GM19099 (cell line): ENCODE measurements at regions not wholly inside any gene's neighbourhood (a gene's known extent, or its start where the extent isn't known, plus 50 kb on each side); places are given as distances from the start of the nearest gene placed in this dataset.

Source experiments
- POLR2A ChIP-seq: IDR thresholded peaks from 3 replicates; pipeline ENCODE4 v1.6.1; 2011; ENCODE audit warnings: low read depth; ENCODE audit not compliant: insufficient read length; ENCODE audit errors: extremely low read depth

DNA sequence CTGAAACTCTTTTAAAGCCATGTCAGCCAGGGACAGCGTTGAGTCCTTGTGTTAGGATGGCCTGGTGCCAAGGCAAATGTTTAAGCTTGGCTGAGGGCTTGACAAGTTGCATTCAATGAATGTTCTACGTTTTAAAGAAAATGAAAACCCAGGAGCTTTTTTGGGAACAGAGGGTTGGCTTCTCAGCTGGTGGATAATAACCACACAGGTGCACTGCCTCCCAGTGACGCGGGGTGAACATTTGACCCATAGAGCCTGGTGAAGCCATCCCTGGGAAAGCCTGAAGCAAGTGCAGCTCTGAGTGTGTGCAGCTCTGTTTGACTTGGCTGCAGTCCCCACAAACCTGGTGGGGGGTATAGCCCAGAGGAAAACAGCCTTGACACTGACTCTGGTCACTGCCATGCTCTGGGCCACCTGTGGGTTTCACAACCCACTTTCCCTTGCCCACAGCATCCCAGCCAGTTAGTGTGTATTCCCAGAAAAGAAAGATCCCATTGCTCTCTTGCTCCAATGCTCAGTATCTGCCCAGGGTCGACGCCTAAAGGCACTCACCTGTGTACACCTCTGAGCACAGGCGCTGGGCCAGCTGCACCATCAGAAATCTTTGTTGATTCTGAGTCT, 874.9 kb downstream of the RNF144A start:
- no peak for TF ChIP-seq POLR2A

DNA sequence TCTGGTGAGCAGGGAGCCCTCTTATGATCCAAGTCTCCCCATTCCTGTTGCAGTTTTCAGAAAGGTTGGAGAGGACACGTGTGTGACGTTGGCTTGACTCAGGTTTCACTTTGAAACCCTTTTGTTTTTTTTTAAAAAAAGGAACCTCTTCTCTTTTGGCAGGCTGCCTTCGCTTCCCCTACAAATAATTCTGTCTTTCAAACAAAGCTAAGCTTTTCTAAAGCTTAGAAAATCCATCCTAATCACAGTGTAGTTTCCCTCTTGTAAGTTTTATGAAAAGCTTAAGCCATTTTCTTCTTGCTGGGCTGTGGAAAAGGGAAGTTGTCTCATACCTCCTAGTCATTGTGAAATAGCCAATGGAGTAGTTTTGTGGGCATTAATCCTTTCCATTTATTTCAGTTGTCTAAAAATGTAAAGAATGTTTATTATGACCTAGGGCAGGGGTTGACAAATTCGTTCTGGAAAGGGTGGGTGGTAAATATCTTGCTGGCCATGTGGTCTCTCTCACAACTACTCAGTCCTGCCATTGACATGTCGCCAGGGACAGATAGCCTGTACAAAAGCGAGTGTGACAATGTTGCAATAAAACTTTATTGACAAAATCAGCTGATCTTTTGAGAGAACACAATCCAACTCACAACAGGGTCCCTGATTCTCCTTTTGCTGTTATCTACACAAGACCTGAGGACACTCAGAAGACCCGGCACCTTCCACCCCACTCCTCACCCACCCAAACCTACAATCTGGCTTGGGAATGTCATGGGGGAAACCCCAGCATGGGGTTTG, 878.8 kb downstream of the RNF144A start:
- no peak for TF ChIP-seq POLR2A

DNA sequence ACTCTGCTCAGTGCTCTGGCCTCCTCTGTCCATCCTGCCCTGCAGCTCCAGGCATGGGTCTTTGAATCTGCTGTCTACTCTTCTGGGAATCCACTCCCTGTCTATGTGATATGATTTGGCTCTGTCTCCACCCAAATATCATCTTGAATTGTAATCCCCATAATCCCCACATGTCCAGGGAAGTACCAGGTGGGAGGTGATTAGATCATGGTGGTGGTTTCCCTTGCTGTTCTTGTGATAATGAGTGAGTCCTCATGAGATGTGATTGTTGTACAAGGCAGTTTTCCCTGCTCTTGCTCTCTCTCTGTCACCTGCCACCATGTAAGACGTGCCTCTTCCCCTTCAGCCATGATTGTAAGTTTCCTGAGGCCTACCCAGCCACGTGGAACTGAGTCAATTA, 881.8 kb upstream of the ID2 start:
- TF ChIP-seq POLR2A = no peak

DNA sequence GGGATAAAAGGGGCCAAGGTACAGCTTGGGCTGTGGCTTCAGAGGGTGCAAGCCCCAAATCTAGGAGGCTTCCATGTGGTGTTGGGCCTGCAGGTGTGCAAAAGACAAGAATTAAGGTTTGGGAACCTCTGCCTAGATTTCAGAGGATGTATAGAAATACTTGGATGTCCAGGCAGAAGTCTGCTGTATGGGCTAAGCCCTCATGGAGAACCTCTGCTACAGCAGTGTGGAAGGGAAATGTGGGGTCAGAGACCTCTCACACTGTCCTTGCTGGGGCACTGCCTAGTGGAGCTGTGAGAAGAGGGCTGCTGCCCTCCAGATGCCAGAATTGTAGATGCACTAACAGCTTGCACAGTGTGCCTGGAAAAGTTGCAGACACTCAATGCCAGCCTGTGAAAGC, 880.6 kb upstream of the ID2 start:
- no peak for TF ChIP-seq POLR2A

DNA sequence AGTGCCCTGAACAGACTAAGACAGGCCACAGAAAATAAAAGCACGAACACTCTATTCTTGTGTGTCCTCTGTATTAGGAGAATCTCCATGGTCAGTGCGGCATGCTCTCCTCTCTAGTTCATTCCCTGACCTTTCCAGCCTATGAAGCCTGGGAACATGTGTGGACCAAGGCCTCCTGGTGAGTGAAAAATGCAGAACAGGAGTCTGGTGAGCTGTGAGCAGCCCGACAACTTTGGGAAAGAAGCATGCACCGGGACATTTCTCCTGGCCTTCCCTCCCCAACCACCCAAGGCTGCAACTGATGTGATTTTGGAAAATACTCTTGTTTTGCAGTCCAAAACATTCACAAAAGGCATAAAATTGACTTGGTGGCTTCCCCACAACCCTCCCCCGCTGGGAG, 878.3 kb upstream of the ID2 start:
- TF ChIP-seq POLR2A = no peak

DNA sequence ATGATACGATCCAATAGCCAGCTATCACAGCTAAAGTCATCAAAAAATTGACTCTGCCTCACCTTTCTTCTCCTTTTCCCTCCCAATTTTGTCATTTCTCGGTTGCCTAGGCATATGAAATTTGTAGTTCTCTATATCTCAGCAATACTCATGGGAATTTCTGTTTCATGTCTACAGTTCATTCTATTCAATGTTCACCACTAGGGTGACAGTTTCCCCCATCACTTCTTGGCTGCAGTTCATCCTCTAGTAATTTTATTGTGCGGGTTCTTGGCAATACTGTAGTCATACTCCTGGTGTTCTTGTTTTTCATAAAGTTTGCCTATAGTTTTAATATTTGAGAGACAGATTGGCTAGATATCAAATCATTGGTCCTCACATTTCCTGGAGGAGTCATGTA, 872.2 kb upstream of the ID2 start:
- TF ChIP-seq POLR2A = no peak

DNA sequence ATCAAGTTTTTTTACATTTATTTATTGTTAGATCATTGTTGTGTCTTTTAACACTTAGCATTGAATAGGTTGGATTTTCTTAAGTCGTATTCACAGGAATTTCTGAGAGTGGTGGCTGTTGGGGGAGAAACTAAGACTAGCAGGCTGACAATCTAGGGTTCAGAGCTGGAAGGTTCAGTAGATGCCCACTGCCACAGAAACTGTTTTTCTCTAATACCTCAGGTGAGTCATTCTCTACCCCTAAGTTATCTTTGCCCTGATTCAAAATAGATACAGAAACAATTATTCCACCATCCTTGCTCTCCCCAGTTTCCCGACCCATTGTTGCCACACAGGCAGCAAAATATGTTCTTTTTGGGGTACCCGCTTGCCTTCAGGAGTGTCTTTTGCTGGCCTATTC, 870.8 kb upstream of the ID2 start:
- TF ChIP-seq POLR2A = no peak

DNA sequence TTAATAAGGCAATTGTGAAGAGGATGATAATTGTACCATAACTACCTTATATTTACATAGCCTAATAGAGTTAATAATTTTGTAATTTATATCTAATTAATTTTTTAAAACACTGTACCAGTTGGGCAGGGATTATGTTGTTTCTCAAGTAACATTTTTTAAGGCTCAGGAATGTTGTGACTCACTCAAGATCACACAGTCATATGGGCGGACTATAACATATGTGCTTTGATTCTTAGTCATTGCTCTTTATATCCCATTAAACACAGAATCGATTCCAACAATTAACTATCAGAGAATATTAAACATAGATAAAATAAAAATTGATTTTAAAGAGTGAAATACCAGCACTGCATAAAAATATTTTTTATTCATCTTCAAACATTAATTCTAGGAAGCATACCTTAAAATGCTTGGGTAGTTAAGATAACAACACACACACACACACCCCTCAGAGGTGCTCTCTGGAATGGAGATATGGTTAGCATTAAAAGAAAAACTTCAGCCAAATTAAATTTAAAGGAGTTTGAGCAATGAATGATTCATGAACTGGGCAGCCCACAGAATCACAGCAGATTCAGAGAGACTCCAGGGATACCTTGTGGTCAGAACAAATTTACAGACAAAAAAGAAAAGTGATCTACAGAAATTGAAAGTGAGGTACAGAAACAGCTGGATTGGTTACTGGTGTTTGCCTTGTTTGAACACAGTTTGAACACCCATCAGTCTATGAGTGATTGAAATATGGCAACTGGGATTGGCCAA, 869.4 kb upstream of the ID2 start:
- TF ChIP-seq POLR2A = no peak

DNA sequence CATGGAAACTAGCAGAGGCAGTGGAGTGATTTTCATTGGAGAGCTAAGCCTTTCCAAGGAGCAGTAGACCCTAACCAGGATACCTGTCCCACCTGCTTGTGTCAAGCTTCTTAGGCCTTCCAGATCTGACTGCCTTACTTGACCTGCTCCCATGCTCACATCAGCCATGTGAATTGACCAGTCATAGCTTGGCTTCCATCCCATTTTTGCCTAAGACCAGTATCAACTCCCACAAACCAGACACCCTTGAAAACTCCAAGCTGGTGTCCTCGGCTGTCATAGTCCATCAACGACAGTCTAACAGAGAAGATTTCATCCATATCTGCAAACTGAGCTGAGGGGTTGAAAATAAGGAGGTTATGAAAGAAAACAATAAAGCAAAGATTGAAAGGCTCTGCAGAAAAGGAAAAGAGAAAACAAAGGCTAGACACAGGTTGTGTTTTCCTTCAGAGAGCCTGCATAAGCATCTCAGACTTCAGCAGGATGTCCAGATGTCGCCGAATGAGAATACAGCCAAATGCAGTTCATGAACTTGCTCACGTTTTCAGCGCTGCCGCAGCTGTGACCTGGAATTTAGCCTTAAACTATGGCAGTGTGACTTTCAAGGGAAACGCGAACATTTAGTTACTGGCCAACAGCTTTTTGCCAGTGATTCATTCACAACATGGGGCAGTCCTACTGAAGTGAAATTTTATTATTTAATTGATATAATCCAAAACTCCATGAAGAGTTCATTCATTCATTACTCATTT, 868.1 kb upstream of the ID2 start:
- TF ChIP-seq POLR2A = no peak

DNA sequence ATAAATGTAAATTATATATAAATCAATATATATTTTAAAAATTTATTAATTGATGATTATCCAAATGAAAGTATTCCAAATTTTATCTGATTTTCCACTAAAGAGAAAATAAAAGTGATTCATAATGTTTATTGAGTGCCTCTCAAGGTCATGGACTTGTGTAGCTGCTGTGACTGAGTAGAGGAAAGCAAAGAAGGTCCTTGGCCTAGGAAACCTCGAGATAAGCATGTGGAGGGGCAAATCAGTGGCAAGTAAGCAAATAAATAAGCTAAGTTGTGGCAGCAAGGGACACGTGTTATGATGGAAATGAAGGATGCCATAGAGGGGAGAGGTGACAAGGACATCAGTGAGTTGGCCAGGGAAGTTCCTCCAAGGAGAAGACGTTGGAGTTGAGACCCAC, 866.1 kb upstream of the ID2 start:
- no peak for TF ChIP-seq POLR2A

DNA sequence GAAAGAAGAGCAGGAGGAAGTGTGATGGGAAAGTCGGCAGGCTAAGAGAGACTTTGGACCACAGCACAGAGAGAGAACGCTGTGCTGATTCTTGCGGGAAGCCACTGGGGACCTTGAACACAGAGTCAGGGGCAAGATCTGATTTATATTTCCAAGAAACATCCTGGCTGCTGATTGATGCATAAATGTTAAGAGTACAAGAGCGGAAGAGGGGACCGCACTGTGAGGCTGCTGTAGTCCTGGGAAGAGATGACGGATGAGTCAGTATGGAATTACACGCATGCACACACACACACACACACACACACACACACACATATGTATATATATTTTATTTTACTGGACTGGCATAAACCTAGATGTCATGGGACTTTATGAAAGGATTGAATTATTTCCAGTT, 865.6 kb upstream of the ID2 start:
- TF ChIP-seq POLR2A = no peak

DNA sequence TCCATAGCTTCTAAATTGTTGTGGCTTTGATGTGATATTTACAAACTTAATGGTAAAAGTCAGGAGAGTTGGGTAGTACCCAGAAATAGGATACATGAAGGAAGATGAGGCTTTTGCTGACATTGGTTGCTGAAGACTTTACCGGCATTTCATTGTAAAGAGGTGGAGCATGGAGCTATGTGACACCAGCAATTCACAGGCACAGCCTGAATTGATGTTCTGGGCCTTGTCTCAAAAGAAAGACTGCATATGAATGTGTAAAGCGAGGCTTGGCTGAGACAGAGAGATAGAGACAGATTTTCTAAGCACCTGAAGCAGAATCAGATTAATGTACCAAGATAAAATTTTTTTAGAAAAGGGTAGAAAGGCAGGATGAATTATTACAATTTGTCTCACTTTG, 864.9 kb upstream of the ID2 start:
- no peak for TF ChIP-seq POLR2A

DNA sequence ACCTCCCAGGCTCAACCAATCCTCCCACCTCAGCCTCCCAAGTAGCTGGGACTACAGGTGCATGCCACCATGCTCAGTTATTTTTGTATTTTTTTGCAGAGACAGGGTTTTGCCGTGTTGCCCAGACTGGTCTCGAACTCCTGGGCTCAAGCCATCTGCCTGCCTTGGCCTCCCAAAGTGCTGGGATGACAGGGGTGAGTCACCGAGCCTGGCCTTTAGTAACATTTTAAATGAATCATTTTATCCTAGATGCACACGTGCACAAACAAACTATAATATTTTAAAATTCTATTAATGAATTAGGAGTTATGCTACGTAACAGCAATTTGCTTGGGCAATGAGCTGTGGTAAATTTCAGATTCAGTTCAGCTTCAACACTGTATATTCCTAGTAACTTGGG, 862.5 kb upstream of the ID2 start:
- no peak for TF ChIP-seq POLR2A

DNA sequence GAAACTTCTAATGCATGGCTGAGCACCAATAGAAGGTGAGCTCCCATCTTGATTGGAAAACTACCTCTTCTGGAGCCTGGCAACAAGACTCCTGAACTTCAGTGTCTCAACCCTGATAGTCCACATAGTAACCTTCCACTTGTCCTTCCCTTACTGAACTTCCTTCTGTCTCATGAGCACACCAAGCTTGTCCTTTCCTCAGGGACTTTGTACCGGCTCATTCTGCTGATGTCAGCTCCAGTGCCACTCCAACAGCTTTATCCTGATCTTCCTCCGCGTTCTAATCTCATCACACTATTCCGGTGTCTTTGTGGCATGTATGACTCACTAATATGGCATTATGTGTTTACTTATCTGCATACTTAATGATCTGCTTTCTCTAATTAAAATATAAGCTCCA, 862.0 kb upstream of the ID2 start:
- no peak for TF ChIP-seq POLR2A

DNA sequence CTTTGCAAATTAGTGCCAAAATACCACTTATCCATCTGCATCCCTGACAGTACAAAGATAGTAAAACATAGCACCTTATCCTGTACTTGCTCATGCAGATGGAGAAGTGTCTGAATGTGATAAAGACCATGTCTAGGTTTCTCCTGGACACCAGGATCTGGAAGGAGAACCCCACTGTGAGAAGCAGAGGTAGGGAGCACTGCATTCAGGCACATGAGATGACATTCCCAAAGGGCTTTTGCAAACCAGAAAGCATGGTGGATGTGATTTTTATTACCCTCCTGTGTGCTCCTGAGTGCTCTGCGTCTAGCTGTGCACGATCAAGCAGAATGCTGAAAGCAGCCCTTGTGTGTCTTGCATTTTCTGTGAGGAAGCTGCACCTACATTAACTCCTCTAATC, 857.6 kb upstream of the ID2 start:
- TF ChIP-seq POLR2A = no peak
